NCI-H187 (cell line): ENCODE measurements at regions not wholly inside any gene's neighbourhood (a gene's known extent, or its start where the extent isn't known, plus 50 kb on each side); places are given as distances from the start of the nearest gene placed in this dataset.
"Not testable (repeated sequence)": the region's sequence is repeated elsewhere in the genome, so short reads cannot be mapped to it uniquely, and the experiment has no call there.

Experiments used
- DNase-seq, 2 experiments: peaks; one replicate each; lab custom pipeline; 2025; lab: John Stamatoyannopoulos, UW

DNA sequence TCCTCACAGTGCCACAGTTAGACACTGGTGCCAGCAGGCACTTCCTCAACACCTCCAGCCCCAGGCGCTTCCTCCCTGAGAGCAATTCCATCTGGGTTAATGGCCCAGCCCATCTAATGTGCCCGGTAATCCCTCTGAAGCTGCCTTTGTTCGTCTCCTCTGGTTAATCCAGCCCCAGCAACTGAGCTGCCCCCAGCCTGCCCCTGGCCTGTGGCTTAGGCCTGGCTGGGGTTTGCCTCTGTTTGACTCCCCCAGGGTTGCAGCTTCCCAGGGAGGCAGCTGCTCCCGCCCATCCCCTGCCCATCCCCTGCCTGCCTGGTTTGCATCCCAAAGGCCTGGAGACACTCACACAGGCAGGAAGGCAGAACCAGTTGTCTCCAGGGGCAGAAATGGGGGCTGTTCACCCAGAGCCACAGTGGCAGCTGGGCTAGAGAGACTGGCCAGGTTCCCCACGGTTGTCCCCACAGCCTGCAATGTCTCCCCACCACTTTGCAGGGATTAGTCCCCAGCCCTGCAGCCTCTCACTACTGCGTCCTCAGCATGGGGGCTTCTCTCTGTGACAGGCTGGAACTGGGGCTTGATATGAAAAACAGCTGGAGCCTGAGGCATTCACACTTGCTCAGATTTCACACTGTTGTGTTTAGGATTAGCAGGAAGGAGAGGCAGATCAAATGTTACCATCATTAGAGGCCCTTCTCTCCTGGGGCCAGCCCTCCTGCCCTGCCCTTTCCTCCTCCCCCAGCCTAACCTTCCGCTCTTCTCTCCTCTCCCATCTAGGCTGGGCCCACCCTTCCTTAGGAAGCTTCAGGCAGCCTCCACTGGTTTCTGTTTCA is 120.2 kb downstream of the TLR5 start:
- DNase-seq, result no peak

DNA sequence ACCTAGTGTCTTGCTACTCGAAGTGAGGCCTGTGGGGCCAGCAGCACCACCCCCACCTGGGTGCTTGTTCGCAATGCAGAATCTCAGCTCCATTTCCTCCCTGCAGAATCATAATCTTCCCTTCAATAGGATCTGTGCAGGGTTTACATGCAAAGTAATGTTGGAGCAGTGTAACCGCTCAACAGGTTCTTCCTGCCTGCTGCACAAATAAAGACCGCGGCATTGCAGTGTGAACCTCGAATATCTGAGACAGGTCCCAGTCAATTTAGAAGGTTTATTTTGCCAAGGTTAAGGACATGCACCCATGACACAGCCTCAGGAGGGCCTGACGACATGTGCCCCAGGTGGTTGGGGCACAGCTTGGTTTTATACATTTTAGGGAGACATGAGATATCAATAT is 119.2 kb downstream of the TLR5 start:
- DNase-seq, result no peak

DNA sequence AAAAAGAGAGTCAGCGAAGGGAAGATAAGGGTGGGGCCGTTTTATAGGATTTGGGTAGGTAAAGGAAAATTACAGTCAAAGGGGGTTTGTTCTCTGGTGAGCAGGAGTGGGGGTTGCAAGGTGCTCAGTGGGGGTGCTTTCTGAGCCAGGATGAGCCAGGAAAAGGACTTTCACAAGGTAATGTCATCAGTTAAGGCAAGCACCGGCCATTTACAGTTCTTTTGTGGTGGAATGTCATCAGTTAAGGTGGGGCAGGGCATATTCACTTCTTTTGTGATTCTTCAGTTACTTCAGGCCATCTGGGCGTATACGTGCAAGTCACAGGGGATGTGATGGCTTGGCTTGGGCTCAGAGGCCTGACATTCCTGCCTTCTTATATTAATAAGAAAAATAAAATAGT is 118.6 kb downstream of the TLR5 start:
- DNase-seq, result not testable (repeated sequence)

DNA sequence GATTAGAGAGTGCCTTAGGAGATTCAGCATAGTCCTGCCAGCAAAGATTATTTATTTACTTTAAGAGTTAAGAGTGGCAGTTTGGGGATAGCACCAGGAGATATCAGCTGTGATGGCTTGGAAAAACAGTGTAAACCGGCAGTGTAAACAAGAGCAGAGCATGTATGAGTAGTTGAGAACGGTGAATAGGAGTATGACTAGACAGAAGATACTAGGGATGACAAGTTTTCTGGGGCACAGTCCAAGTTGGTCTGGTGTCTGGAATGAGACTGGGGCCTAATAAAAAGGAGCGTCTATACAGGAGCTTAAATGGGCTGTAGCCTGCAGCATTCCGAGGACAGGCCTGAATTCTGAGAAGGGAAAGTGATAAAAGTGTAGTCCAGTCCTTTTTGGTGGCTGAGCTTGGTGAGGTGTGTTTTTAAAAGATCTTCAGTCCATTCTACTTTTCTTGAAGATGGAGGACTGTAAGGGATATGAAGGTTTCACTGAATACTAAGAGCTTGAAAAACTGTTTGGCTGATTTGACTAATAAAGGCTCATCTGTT is 117.8 kb downstream of the TLR5 start:
- DNase-seq, result not testable (repeated sequence)

DNA sequence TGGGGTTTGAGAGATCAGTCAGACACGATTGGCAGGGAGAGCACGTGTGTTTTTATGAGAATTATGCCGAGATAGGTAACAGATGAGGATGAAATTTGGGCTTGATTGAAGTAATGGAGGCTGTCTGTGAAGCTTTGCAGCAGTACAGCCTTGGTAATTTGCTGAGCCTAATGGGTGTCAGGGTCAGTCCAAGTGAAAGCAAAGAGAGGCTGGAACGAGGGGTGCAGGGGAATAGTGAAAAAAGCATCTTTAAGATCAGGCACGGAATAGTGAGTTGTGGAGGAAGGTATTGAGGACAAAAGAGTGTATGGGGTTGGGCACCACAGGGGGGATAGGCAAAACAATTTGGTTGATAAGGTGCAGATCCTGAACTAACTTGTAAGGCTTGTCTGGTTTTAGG is 116.4 kb downstream of the TLR5 start:
- DNase-seq, result not testable (repeated sequence)

DNA sequence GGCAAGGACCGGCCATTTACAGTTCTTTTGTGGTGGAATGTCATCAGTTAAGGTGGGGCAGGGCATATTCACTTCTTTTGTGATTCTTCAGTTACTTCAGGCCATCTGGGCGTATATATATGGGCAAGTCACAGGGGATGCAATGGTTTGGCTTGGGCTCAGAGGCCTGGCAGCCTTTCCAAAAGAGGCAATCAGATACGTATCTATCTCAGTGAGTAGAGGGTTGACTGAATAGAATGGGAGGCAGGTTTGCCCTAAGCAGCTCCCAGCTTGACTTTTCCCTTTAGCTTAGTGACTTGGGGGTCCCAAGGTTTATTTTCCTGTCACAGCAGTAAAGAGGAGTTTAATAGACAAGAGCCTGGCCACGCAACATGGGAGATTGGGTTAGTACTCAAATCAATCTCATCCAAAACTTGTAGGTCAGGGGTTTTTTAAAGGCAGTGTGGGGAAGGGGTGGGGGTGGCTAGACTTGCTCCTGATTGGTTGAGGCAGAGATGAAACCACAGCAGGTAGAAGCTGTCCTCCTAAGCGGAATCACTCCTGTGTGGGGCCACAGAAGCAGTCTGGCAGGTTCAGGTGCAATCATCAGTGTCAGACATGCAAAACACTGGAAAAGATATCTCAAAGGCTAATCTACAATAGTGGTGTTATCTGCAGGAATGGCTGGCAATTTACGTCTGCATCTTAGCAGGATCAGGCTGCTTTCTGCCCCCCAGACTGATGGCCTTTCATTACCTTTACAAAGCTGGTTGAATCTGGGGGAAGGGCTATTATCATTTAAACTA is 112.9 kb downstream of the TLR5 start:
- no peak for DNase-seq

DNA sequence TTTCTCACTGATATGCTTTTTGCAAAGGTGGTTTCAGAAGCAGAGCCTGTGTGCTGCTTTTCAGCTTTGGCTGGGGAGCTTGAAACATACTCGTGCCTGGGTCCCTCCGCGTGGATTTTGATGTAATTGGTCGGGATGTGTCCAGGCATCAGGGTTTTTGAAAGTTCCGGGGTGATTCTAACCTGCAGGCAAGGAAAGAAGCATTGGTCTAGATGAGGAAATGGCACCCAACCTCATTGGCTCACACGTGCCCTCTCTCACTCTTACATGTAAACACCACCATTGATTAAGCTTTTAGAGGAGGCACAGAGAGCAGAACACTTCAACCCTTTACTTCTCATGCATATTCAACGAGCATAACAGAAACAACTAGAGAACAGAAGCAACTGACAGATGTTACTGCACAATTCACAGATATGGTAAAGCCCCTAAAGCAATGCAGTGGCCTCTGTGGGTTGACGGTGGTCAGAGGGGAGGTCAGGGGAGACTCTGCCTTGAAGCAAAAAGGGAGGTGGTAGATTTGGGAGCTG is 112.1 kb downstream of the TLR5 start:
- no peak for DNase-seq

DNA sequence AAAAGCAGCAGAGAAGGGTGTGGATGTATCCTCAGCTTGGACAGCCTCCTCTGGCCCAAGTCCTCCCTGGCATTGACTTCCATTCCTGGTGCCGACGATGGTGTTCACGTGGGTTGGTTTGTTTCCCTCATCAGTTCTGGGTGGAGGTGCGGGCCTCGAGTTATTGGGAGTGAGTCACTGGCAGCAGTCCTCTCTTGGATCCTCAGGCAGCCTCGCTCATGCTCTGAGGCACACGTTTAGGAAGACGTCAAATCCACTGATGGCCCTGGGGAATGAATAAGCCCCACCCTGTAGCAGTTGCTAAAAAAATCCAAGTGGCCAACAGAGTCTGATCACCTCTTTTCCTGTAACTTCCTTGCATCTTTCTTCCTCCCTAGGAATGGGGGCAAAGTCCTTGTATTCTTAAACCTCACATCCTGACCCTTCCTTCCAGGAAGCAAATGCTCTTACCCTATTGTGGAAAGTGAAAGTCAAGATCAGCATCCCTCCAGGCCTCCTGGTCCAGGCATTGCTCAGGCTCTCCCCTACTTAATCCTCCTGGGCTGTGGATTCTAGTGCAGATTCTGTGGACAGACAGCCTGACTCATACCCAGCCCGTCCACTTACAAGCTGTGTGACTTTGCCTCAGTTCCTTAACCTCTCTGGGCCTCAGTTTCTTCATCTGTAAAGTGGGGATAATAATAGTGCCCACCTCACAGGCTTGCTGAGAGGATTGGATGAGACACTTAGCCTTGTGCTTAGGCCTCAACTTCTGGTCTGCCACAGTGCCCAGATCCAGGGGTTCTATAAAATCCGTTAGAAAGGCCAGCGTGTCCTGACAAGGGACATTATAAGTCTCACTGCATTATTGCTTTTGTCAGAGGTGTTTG is 111.1 kb downstream of the TLR5 start:
- no peak for DNase-seq

DNA sequence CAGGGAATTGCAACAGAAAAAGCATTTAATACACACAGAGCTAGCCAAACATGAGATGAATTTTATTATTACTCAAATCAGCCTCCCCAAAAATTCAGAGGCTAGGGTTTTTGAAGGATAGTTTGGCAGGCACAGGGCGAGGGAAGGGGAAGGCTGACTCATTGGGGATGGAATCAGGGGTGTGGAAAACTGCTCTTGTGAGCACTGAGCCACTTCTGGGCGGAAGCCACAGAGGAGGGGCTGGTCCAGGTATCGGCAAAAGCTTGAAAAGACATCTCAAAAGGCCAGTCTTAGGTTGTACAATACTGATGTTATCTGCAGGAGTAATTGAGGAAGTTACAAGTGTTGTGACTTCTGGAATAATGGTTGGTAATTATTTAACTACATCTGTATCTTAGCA is 109.4 kb downstream of the TLR5 start:
- no peak for DNase-seq

DNA sequence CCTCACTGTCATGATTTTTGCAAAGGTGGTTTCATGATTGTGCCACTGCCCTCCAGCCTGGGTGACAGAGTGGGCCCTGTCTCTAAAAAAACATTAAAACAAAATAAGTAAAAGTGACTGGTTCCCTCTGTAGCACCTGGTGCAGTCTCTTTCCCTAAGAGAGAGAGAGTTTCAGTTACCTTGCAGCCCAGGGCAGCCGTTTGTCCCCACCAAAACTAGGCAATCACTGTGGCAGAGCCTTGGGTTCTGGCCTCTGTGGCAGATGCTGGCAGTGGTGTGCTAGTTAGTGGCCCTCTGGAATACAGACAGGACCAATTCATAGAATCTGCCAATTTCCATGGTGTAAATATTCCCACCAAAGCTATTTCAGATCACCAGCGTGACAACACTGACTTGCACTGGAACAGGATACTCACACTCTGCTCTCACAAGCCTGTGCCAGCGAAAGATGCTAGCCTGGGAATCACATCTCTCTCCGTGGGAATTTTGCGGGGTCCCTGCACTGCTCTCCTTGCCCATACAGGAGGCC is 108.7 kb downstream of the TLR5 start:
- DNase-seq, result no peak

DNA sequence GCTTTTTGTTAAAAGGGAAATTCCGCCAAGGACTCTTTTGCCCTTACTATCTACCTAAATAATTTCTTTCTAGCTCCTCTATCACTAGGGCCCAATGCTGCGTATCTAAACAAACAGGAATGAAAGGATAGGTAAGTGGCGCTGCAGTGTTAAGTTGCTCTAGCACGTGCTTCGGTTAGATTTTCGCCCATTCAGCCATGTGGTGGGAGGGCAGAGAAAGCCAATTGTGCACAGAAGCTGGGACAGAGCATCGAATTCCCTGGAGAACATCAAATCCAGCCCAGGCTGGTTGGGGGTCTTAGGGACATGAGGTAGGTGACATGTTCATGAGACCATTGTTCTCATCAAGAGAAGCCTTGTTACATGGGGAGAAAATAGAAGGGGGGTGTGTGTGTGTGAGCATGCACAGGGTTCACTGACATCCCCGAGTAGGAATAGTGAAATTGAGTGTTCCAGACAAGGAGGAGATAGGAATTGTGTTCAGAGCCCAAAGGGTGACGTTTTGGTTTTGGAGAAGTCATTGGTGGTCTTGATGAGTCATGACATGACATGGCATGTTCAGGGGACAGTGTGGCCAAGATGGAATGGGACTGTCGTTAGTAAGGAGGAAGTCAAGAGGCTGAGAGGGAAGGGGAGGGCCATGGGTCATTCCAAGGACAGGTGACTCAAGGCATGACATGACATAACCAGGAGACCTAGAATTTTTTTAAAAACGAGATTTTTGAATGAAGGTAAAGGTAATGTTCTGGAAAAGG is 107.1 kb downstream of the TLR5 start:
- DNase-seq, result no peak

DNA sequence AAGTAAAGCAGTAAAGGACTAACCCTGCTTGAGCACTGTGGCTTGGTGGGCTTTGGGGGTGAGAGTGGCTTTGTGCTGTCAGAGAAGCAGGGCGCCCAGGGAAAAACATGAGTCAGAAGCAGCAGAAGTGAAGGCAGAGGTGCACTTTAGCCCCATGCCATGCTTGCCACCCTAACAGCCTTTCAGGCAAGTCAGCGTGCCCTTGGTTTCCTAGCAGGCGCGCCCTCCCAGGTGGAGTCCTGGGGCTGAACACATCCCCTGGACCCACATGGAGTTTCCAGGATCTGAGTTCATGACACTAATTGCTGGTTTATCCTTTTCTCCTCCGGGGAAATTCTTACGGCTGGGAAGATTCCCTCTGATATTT is 106.6 kb downstream of the TLR5 start:
- no peak for DNase-seq

DNA sequence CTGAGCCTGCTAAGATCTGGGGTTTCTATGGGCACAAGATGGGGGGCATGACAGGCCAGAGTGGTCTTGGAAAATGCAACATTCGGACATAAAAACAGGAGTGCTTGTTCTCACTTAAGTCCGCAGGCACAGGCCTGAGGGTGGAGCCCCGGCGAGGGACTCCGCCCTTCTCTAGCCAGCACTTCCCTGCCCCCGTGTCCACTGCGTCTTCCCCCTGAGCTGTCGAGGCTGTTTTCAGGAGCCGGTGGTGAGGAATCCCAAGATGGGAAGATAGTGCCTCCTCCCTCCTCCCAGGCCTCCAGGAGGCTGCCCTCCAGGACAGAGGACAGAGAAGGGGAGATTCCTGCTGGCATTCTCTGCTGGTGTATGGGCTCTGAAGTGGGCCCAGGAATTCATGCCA is 105.2 kb downstream of the TLR5 start:
- no peak for DNase-seq

DNA sequence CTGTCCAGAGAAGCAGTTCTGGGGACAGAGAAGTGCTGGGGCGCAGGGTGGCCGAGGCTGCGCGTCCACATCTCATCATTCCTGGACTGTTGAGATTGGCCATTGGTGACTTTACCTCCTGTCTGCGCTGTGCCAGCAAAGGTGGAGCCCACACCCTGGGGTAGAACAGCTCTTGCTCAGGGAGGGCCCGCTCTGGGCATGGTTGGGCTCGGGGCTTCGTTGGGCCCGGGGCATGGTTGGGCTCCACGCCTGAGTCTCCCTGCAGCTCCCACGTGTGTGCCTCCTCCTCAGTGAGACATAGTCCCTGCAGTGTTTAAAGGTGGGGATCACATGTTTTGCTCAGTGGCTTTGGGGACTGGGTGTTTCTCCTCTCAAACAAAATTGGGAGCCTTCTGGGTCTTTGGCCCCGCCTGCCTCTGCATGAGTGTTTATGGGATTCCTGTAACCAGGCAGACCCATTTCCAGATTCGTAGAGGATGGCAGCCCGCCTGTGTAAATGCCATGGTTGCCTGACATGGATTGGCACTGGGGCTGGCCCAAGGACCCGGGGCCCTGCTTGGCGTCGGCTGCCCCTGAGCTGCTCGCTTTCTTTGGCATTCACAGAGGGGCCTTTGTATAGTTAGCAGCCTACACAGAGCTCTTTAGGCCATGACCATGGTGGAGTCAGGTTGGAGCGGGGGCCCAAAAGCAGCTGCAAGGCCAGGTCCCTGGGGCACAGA is 104.6 kb downstream of the TLR5 start:
- no peak for DNase-seq

DNA sequence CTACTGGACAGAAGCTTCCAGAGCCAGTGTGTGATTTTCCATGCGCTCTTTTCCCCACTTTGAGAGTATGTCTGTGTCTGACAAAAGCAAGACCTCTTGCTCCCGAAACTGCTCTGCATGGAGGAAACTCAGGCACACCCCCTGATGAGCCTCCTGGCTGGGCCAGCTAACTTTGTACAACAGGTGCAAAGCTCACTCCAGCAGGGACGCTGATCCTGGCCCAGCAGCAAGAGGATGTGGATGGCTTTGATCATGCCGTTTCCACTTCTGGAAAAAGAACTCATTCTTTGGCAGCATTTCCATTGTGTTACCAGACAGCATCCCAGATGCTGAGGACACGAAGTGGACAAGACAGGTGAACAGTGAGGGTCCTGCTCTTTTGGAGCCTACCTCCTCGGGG is 103.1 kb downstream of the TLR5 start:
- no peak for DNase-seq

DNA sequence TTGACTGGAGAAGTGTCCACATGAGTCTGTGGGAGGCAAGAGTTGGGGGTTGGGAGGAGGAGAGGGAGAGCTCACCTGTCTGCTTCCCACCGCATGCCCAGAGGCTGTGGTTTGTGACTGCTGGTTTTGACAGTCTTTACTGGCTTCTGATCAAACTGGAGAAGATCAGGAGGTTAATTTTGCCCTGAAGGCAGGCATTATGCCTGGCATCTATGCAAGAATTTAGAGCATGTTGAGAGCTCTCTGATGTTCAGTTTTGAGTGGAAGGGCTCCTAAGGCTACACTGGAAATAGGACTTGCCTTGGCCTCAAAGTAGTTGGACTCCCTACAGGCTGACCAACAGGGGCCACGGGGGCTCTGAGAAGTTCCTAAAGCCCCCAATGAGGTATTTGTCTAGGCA is 101.6 kb downstream of the TLR5 start:
- DNase-seq, result no peak

DNA sequence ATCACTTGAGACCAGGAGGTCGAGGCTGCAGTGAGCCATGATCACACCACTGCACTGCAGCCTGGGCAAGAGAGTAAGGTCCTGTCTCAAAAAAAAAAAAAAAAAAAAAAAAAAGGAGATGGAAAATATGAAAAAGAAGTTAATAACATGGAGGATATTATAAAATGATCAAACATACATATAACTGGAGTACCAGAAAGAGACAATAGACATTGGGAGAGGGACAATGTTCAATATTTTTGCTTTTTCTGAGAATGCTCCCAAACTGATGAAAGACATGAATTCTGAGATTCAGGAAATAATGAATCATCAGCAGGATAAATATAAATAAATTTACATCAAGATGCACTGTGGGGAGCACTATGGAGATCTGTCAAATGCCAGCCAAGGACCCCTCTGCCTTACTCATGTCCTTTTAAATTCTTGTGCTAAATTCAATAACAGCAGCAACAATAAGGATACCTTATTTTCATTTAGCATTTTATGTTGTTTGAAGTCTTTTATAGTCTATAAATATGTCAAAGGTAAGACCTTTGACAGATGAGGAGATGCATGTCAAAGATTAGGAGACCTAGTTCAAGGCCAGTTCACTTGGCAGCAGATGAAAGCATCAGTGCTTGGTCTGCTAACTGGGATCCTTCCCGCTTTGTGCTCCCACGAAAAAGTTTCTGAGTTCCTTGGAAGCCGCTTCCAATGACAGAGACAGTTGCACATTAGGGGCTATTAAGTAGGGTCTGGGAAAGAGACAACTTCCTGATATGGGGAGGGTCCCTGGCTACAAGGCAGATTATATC is 97.7 kb downstream of the TLR5 start:
- no peak for DNase-seq

DNA sequence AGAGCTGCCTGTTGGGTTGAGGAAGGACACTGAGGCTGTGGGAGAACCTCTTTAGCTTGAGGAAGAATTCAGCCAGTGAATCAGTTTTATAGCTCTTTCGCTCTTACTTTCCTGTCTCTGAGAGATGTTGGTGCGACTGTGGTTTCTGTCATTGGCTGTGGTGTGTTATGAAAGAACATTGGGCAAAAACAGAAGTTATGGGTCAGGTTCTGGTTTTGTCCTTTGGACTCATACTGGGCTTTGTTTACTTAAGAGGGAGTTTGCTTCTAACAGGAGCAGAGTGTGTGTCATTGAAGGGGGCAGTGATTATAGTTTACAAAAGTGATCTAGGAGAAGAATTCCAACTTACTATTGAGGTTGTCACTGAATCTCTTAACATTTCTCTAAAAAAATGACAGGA is 97.0 kb downstream of the TLR5 start:
- DNase-seq, result no peak

DNA sequence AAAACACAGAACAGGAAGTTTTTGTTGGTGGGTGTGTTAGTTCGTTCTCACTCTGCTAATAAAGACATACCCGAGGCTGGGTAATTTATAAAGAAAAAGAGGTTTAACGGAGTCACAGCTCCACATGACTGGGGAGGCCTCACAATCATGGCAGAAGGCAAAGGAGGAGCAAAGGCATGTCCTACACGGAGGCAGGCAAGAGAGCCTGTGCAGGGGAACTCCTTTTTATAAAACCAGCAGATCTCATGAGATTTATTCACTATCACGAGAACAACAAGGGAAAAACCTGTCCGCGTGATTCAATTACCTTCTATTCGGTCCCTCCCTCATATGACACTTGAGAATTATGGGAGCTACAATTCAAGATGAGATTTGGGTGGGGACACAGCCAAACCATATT is 96.6 kb downstream of the TLR5 start:
- DNase-seq, result not testable (repeated sequence)
